GM23338 (cell line): ENCODE measurements at regions not wholly inside any gene's neighbourhood (a gene's known extent, or its start where the extent isn't known, plus 50 kb on each side); places are given as distances from the start of the nearest gene placed in this dataset.

ENCODE experiments used
- ATAC-seq: fragments of 200-7000 bp; cut with Tn5 transposase; 3 replicates; pipeline ENCODE4 v1.9.1; 2020
- DNase-seq: peaks from one replicate; pipeline ENCODE4 v3.0.0-alpha.2; 2015; ENCODE audit warnings: low spot score
- H2AFZ ChIP-seq: fragments of 200-600 bp; sonication (generic); 2 replicates; pipeline ENCODE4 v1.8.0; 2016; ENCODE audit warnings: antibody characterized with exemption, mild to moderate bottlenecking, moderate library complexity
- H3F3A ChIP-seq: fragments of 200-600 bp; sonication (generic); replicated peaks from 2 replicates; pipeline ENCODE4 v1.8.0; 2017; ENCODE audit warnings: antibody characterized with exemption, mixed run types, low read depth
- H3K27ac ChIP-seq: fragments of 200-600 bp; sonication (generic); 2 replicates; pipeline ENCODE4 v1.6.1; 2016; ENCODE audit warnings: low read depth
- H3K27me3 ChIP-seq: fragments of 200-600 bp; sonication (generic); 2 replicates; pipeline ENCODE4 v1.8.0; 2016; ENCODE audit warnings: mild to moderate bottlenecking, mixed run types, moderate library complexity; ENCODE audit not compliant: insufficient read depth
- H3K36me3 ChIP-seq: fragments of 200-600 bp; sonication (generic); 2 replicates; pipeline ENCODE4 v1.8.0; 2016; ENCODE audit warnings: mild to moderate bottlenecking; ENCODE audit not compliant: insufficient read depth
- H3K4me1 ChIP-seq: fragments of 200-600 bp; sonication (generic); 2 replicates; pipeline ENCODE4 v1.8.0; 2016; ENCODE audit warnings: mild to moderate bottlenecking, moderate library complexity; ENCODE audit not compliant: insufficient read depth
- H3K4me2 ChIP-seq: fragments of 200-600 bp; sonication (generic); 2 replicates; pipeline ENCODE4 v1.7.1; 2017; ENCODE audit warnings: mixed run types
- H3K4me3 ChIP-seq: fragments of 200-600 bp; sonication (generic); 2 replicates; pipeline ENCODE4 v1.6.1; 2016; ENCODE audit warnings: mixed run types
- H3K79me2 ChIP-seq: fragments of 200-600 bp; sonication (generic); replicated peaks from 2 replicates; pipeline ENCODE4 v1.8.0; 2017; ENCODE audit warnings: mild to moderate bottlenecking; ENCODE audit not compliant: insufficient read depth
- H3K9me2 ChIP-seq: fragments of 200-600 bp; sonication (generic); 2 replicates; pipeline ENCODE4 v1.8.0; 2017; ENCODE audit not compliant: insufficient read depth
- H4K20me1 ChIP-seq: fragments of 200-600 bp; sonication (generic); replicated peaks from 2 replicates; pipeline ENCODE4 v1.8.0; 2017; ENCODE audit warnings: mild to moderate bottlenecking; ENCODE audit not compliant: insufficient read depth
- H3K27ac Mint-ChIP-seq: 2 replicates; pipeline ENCODE4 v1.8.0; 2020; ENCODE audit warnings: inconsistent platforms, mild to moderate bottlenecking, moderate library complexity, mixed read lengths
- H3K27me3 Mint-ChIP-seq: 3 replicates; pipeline ENCODE4 v1.8.0; 2022; ENCODE audit warnings: low read depth, mild to moderate bottlenecking, moderate library complexity, mixed read lengths, inconsistent platforms; ENCODE audit not compliant: insufficient read depth, poor library complexity
- H3K36me3 Mint-ChIP-seq: 3 replicates; pipeline ENCODE4 v1.8.0; 2021; ENCODE audit warnings: low read depth, mild to moderate bottlenecking, inconsistent platforms, moderate library complexity, mixed read lengths
- H3K4me1 Mint-ChIP-seq: 3 replicates; pipeline ENCODE4 v1.8.0; 2020; ENCODE audit warnings: mild to moderate bottlenecking, inconsistent platforms, mixed read lengths
- H3K4me3 Mint-ChIP-seq: 3 replicates; pipeline ENCODE4 v1.8.0; 2021; ENCODE audit warnings: moderate library complexity, mild to moderate bottlenecking, inconsistent platforms, mixed read lengths
- H3K9me3 Mint-ChIP-seq: 3 replicates; pipeline ENCODE4 v1.8.0; 2020; ENCODE audit warnings: moderate library complexity, mild to moderate bottlenecking, inconsistent platforms, mixed read lengths
- CREB1 ChIP-seq: fragments of 250-450 bp; sonication (Bioruptor Pico); IDR thresholded peaks from 2 replicates; pipeline ENCODE4 v1.5.0; 2020; ENCODE audit warnings: low read depth, mild to moderate bottlenecking, moderate library complexity
- EZH2 ChIP-seq: fragments of 200-600 bp; sonication (generic); IDR thresholded peaks from one replicate; pipeline ENCODE4 v1.8.0; 2017; ENCODE audit warnings: antibody characterized with exemption, mild to moderate bottlenecking, low read depth; ENCODE audit not compliant: unreplicated experiment
- JUNB ChIP-seq: IDR thresholded peaks from one replicate; pipeline ENCODE4 v1.6.1; 2016; ENCODE audit warnings: antibody characterized with exemption; ENCODE audit not compliant: unreplicated experiment
- NANOG ChIP-seq: IDR thresholded peaks from 2 replicates; pipeline ENCODE4 v1.6.1; 2016; ENCODE audit warnings: antibody characterized with exemption, borderline replicate concordance
- POLR2AphosphoS5 ChIP-seq: IDR thresholded peaks from 2 replicates; pipeline ENCODE4 v1.6.1; 2016; ENCODE audit warnings: antibody characterized with exemption, low read depth
- ZNF114 ChIP-seq: fragments of 250-450 bp; sonication (Bioruptor Pico); IDR thresholded peaks from 2 replicates; pipeline ENCODE4 v1.5.0; 2020; ENCODE audit warnings: mild to moderate bottlenecking, moderate library complexity
- ZNF331 ChIP-seq: fragments of 250-450 bp; sonication (Bioruptor Pico); IDR thresholded peaks from 2 replicates; pipeline ENCODE4 v1.5.0; 2020; ENCODE audit warnings: low read depth, mild to moderate bottlenecking, moderate library complexity
- TF ChIP-seq, protein P1 (sequence below): fragments of 250-450 bp; sonication (Bioruptor Pico); IDR thresholded peaks from 2 replicates; pipeline ENCODE4 v1.5.0; 2020; ENCODE audit warnings: mild to moderate bottlenecking, moderate library complexity
- TF ChIP-seq, protein P2 (sequence below), 2 experiments: fragments of 200-600 bp in 1 of 2; sonication (generic) in 1 of 2; conservative IDR thresholded peaks; 2 replicates each; pipeline versions ENCODE4 v1.5.1 to v1.6.1; 2016 to 2017; ENCODE audit warnings: antibody characterized with exemption in 2 of 2, low read depth in 2 of 2, mild to moderate bottlenecking in 2 of 2, moderate library complexity in 1 of 2
- TF ChIP-seq, protein P3 (sequence below): IDR thresholded peaks from 2 replicates; pipeline ENCODE4 v1.6.1; 2016; ENCODE audit warnings: antibody characterized with exemption

DNA sequence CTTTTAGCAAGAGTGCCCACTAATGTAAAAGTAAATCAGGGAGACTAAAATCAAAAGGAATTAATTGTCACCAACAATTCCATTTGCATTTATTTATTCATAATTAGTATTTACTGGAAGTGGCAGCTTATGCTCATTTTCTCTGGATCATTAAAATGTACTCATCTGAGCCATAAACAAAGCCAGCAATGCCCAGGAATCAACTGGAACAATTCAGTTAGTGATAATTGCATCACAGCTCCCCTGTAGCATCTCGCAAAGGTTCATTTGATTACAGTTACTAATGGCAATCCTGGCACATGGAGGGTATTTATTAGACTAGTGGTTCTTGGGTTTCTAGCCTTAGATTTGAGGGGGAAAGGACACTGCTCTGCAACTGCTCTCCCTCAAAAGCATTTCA is 92.7 kb upstream of the C1orf21 start (continued):
- TF ChIP-seq, protein P1, sequence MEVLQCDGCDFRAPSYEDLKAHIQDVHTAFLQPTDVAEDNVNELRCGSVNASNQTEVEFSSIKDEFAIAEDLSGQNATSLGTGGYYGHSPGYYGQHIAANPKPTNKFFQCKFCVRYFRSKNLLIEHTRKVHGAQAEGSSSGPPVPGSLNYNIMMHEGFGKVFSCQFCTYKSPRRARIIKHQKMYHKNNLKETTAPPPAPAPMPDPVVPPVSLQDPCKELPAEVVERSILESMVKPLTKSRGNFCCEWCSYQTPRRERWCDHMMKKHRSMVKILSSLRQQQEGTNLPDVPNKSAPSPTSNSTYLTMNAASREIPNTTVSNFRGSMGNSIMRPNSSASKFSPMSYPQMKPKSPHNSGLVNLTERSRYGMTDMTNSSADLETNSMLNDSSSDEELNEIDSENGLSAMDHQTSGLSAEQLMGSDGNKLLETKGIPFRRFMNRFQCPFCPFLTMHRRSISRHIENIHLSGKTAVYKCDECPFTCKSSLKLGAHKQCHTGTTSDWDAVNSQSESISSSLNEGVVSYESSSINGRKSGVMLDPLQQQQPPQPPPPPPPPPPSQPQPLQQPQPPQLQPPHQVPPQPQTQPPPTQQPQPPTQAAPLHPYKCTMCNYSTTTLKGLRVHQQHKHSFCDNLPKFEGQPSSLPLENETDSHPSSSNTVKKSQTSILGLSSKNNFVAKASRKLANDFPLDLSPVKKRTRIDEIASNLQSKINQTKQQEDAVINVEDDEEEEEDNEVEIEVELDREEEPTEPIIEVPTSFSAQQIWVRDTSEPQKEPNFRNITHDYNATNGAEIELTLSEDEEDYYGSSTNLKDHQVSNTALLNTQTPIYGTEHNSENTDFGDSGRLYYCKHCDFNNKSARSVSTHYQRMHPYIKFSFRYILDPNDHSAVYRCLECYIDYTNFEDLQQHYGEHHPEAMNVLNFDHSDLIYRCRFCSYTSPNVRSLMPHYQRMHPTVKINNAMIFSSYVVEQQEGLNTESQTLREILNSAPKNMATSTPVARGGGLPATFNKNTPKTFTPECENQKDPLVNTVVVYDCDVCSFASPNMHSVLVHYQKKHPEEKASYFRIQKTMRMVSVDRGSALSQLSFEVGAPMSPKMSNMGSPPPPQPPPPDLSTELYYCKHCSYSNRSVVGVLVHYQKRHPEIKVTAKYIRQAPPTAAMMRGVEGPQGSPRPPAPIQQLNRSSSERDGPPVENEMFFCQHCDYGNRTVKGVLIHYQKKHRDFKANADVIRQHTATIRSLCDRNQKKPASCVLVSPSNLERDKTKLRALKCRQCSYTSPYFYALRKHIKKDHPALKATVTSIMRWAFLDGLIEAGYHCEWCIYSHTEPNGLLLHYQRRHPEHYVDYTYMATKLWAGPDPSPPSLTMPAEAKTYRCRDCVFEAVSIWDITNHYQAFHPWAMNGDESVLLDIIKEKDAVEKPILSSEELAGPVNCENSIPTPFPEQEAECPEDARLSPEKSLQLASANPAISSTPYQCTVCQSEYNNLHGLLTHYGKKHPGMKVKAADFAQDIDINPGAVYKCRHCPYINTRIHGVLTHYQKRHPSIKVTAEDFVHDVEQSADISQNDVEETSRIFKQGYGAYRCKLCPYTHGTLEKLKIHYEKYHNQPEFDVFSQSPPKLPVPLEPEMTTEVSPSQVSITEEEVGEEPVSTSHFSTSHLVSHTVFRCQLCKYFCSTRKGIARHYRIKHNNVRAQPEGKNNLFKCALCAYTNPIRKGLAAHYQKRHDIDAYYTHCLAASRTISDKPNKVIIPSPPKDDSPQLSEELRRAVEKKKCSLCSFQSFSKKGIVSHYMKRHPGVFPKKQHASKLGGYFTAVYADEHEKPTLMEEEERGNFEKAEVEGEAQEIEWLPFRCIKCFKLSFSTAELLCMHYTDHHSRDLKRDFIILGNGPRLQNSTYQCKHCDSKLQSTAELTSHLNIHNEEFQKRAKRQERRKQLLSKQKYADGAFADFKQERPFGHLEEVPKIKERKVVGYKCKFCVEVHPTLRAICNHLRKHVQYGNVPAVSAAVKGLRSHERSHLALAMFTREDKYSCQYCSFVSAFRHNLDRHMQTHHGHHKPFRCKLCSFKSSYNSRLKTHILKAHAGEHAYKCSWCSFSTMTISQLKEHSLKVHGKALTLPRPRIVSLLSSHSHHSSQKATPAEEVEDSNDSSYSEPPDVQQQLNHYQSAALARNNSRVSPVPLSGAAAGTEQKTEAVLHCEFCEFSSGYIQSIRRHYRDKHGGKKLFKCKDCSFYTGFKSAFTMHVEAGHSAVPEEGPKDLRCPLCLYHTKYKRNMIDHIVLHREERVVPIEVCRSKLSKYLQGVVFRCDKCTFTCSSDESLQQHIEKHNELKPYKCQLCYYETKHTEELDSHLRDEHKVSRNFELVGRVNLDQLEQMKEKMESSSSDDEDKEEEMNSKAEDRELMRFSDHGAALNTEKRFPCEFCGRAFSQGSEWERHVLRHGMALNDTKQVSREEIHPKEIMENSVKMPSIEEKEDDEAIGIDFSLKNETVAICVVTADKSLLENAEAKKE (CRISPR knock-in tag) = no peak
- TF ChIP-seq CREB1 (CRISPR knock-in tag) (no peak), ZNF114 (no peak), EZH2 (no peak), POLR2AphosphoS5 (no peak)

DNA sequence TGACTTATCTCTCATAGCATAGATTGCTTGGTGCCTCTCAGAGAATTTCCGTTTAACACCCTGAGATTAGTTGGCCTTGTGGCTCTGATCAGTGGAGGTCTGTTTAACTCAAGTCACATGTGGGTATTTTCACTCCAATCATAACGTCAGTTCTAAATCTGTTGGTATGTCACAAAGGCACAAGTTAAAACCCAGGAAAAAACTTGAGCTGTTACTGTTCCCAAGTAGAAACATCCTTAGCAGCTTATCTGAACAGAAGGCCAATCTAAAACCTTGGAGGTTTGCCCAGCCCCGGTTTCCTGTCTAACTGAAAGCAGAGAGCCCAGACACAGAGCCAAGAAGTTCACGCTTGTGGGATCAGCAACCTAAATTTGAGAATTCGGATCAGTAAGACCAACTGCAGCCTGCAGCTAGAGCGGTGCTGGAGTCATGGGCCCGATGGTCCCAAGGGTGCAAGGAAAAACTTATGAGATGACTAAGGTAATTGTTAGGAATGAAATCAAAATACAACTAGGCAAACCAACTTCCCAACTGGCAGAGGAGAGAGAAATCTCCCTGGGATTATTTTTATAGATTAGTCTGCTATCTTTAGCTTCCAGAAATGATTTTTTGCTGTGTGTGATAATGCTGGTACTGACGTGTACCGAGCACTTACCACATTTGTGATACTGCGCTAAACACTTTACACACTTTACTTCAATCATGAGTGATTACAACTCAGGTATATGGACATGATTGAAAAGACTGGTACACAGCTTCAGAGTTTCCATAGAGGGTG is 90.2 kb upstream of the C1orf21 start:
- H3K9me2 ChIP-seq = no peaks in the 10 kb centered on the region
- Mint-ChIP-seq H3K4me1 (peaks cover 13% of the 10 kb centered on the region), H3K27ac (no peak overlapping the region), H3K27me3 (no peaks in the 10 kb centered on the region), H3K4me3 (no peak overlapping the region), H3K36me3 (peaks cover 3% of the 10 kb centered on the region; the same call in 1 of the 3 replicates), H3K9me3 (peaks cover 8% of the 10 kb centered on the region)
- no peak overlapping the region for H3K4me3 ChIP-seq
- no peak overlapping the region for H3K27ac ChIP-seq
- H3K27me3 ChIP-seq = no peaks in the 10 kb centered on the region
- ATAC-seq (no peak), DNase-seq (no peak)
- peak overlapping the region; percentile 74 for H2AFZ ChIP-seq
- H3K79me2 ChIP-seq = no peaks in the 10 kb centered on the region
- H4K20me1 ChIP-seq = no peaks in the 10 kb centered on the region
- H3K4me1 ChIP-seq = no peaks in the 10 kb centered on the region; the same call in 1 of the 2 replicates
- H3K36me3 ChIP-seq = 0 out of 2 replicates have a peak, but pooled peaks cover 4% of the 10 kb centered on the region
- H3F3A ChIP-seq = no peaks in the 10 kb centered on the region
- no peak overlapping the region for H3K4me2 ChIP-seq
- TF ChIP-seq, protein P2, sequence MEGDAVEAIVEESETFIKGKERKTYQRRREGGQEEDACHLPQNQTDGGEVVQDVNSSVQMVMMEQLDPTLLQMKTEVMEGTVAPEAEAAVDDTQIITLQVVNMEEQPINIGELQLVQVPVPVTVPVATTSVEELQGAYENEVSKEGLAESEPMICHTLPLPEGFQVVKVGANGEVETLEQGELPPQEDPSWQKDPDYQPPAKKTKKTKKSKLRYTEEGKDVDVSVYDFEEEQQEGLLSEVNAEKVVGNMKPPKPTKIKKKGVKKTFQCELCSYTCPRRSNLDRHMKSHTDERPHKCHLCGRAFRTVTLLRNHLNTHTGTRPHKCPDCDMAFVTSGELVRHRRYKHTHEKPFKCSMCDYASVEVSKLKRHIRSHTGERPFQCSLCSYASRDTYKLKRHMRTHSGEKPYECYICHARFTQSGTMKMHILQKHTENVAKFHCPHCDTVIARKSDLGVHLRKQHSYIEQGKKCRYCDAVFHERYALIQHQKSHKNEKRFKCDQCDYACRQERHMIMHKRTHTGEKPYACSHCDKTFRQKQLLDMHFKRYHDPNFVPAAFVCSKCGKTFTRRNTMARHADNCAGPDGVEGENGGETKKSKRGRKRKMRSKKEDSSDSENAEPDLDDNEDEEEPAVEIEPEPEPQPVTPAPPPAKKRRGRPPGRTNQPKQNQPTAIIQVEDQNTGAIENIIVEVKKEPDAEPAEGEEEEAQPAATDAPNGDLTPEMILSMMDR (conservative IDR thresholded peaks at IDR 0.05; ENCODE audit: low read depth in 2 of 2) = no peak
- no peak for TF ChIP-seq EZH2
- TF ChIP-seq, protein P3, sequence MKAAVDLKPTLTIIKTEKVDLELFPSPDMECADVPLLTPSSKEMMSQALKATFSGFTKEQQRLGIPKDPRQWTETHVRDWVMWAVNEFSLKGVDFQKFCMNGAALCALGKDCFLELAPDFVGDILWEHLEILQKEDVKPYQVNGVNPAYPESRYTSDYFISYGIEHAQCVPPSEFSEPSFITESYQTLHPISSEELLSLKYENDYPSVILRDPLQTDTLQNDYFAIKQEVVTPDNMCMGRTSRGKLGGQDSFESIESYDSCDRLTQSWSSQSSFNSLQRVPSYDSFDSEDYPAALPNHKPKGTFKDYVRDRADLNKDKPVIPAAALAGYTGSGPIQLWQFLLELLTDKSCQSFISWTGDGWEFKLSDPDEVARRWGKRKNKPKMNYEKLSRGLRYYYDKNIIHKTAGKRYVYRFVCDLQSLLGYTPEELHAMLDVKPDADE = no peak
- no peak for TF ChIP-seq ZNF114
- no peak for TF ChIP-seq NANOG
- no peak for TF ChIP-seq ZNF331 (CRISPR knock-in tag)
- no peak for TF ChIP-seq JUNB
